ENCODE measurements at regions not wholly inside any gene's neighbourhood (a gene's known extent, or its start where the extent isn't known, plus 50 kb on each side); places are given as distances from the start of the nearest gene placed in this dataset.

- TF ChIP-seq, protein P1, sequence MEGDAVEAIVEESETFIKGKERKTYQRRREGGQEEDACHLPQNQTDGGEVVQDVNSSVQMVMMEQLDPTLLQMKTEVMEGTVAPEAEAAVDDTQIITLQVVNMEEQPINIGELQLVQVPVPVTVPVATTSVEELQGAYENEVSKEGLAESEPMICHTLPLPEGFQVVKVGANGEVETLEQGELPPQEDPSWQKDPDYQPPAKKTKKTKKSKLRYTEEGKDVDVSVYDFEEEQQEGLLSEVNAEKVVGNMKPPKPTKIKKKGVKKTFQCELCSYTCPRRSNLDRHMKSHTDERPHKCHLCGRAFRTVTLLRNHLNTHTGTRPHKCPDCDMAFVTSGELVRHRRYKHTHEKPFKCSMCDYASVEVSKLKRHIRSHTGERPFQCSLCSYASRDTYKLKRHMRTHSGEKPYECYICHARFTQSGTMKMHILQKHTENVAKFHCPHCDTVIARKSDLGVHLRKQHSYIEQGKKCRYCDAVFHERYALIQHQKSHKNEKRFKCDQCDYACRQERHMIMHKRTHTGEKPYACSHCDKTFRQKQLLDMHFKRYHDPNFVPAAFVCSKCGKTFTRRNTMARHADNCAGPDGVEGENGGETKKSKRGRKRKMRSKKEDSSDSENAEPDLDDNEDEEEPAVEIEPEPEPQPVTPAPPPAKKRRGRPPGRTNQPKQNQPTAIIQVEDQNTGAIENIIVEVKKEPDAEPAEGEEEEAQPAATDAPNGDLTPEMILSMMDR (IDR thresholded peaks at IDR 0.05; ENCODE audit: control extremely low read depth in 1 of 3, insufficient read depth in 1 of 3, low read depth in 1 of 3, low read length in 3 of 3), result no peak
- TF ChIP-seq E2F6 (IDR thresholded peaks at IDR 0.05) (no peak), SIN3A (conservative IDR thresholded peaks at IDR 0.05 in 1 of 2, IDR thresholded peaks at IDR 0.05 in 1 of 2; ENCODE audit: low read depth in 1 of 2, low read length in 2 of 2) (no peak), GABPA (IDR thresholded peaks at IDR 0.05; ENCODE audit: borderline replicate concordance, insufficient read depth, low read length) (no peak), CBX8 (IDR thresholded peaks at IDR 0.05; ENCODE audit: borderline replicate concordance, low read depth, low read length) (no peak), SP4 (IDR thresholded peaks at IDR 0.05; ENCODE audit: low read length) (no peak)
These were observed 166.5 kb downstream of the MINAR1 start (continued) for GRCh38 chr15:79598639-79599038.

Measured in H1 (cell line).